Kidney (tissue), 13 donors: ENCODE measurements at regions not wholly inside any gene's neighbourhood (a gene's known extent, or its start where the extent isn't known, plus 50 kb on each side); places are given as distances from the start of the nearest gene placed in this dataset.

ENCODE experiments used
- DNase-seq, 5 donors: peaks; one replicate each; pipeline ENCODE4 v3.0.0-alpha.2; 2013 to 2020
- FAIRE-seq: peaks from 2 replicates; lab custom pipeline; 2012; peaks lifted over from hg19 to GRCh38; lab: Jason Lieb, UNC
- H3K27ac ChIP-seq, 2 donors: one replicate each; pipeline ENCODE4 v1.7.0; 2013; ENCODE audit warnings: low read depth in 2 of 2, low read length in 2 of 2, inconsistent platforms in 1 of 2
- H3K27me3 ChIP-seq: one replicate; pipeline ENCODE4 v1.7.1; 2013; ENCODE audit warnings: low read length, inconsistent platforms; ENCODE audit not compliant: control insufficient read depth, insufficient read depth
- H3K36me3 ChIP-seq, 3 donors: one replicate each; pipeline versions ENCODE4 v1.7.0 to v1.7.1; 2013; ENCODE audit warnings: low read length in 3 of 3, control low read depth in 1 of 3, inconsistent platforms in 1 of 3; ENCODE audit not compliant: insufficient read depth in 3 of 3, control insufficient read depth in 2 of 3
- H3K4me1 ChIP-seq, 3 donors: one replicate each; pipeline versions ENCODE4 v1.7.0 to v1.7.1; 2013; ENCODE audit warnings: low read length in 3 of 3, inconsistent platforms in 1 of 3, low read depth in 1 of 3; ENCODE audit not compliant: control insufficient read depth in 2 of 3, insufficient read depth in 2 of 3
- H3K4me3 ChIP-seq, 3 donors: one replicate each; pipeline versions ENCODE4 v1.7.0 to v1.8.1; 2013; ENCODE audit warnings: low read length in 3 of 3, control low read depth in 1 of 3, inconsistent platforms in 1 of 3
- H3K9ac ChIP-seq, 3 donors: one replicate each; pipeline versions ENCODE4 v1.7.0 to v1.7.1; 2013; ENCODE audit warnings: low read length in 3 of 3, control low read depth in 1 of 3, inconsistent platforms in 1 of 3
- H3K9me3 ChIP-seq, 3 donors: one replicate each; pipeline versions ENCODE4 v1.7.0 to v1.7.1; 2013; ENCODE audit warnings: low read length in 3 of 3, control low read depth in 1 of 3, inconsistent platforms in 1 of 3; ENCODE audit not compliant: control insufficient read depth in 2 of 3, insufficient read depth in 1 of 3
- CTCF ChIP-seq: IDR thresholded peaks from 3 replicates; pipeline ENCODE4 v1.5.1; 2012; ENCODE audit warnings: mild to moderate bottlenecking, moderate library complexity, borderline replicate concordance; ENCODE audit not compliant: insufficient read depth; ENCODE audit errors: extremely low read depth
- intact Hi-C: fragments of 100-400 bp; cut with DNase I; formaldehyde crosslinking; loops from one replicate; pipeline ENCODE4 v1.11.1; 2022
- donor health status: control.
- donor health status: control.
- donor health status: control.
- donor health status: control.
- donor health status: control.
- donor health status: DM: yes; HTN: yes; CAD: no.
- donor health status: Normal renal cell carcinoma (clear cell type).

GRCh38 chr9:18045326-18045725 is 428.6 kb upstream of the ADAMTSL1 start:
- H3K4me1 ChIP-seq, result no peaks in the 10 kb centered on the region
- no peaks in the 10 kb centered on the region for H3K27me3 ChIP-seq
- no peaks in the 10 kb centered on the region for H3K36me3 ChIP-seq
- no peak overlapping the region for H3K27ac ChIP-seq
- H3K9ac ChIP-seq, result no peak overlapping the region
- intact Hi-C loops, result no loop called here
- DNase-seq (no peak), FAIRE-seq (no peak)
- H3K9me3 ChIP-seq, result peaks cover 0 to 2% (median 0%) of the 10 kb centered on the region in 3 donors
- no peak for TF ChIP-seq CTCF
- no peak overlapping the region for H3K4me3 ChIP-seq

- Histone ChIP-seq H3K36me3 (no peaks in the 10 kb centered on the region), H3K27me3 (no peaks in the 10 kb centered on the region), H3K27ac (no peak overlapping the region), H3K9me3 (peaks cover 0 to 2% (median 0%) of the 10 kb centered on the region in 3 donors), H3K4me3 (no peak overlapping the region), H3K9ac (no peak overlapping the region), H3K4me1 (no peaks in the 10 kb centered on the region)
- no peak for DNase-seq
- intact Hi-C loops, result no loop called here
- no peak for TF ChIP-seq CTCF
- FAIRE-seq, result no peak
Measured at GRCh38 chr9:18046068-18046467, 427.9 kb upstream of the ADAMTSL1 start.

- H3K9me3 ChIP-seq, result no peaks in the 10 kb centered on the region
- H3K36me3 ChIP-seq, result no peaks in the 10 kb centered on the region
- TF ChIP-seq CTCF, result no peak
- no peaks in the 10 kb centered on the region for H3K4me1 ChIP-seq
- DNase-seq (no peak), FAIRE-seq (no peak)
- no peak overlapping the region for H3K4me3 ChIP-seq
- no peak overlapping the region for H3K27ac ChIP-seq
- intact Hi-C loops, result no loop called here
- no peaks in the 10 kb centered on the region for H3K27me3 ChIP-seq
- no peak overlapping the region for H3K9ac ChIP-seq
Measured at GRCh38 chr9:18051638-18052037, 422.3 kb upstream of the ADAMTSL1 start.

- Histone ChIP-seq H3K9me3 (no peaks in the 10 kb centered on the region), H3K27me3 (no peaks in the 10 kb centered on the region), H3K4me1 (no peaks in the 10 kb centered on the region), H3K9ac (no peak overlapping the region), H3K4me3 (no peak overlapping the region), H3K27ac (no peak overlapping the region), H3K36me3 (no peaks in the 10 kb centered on the region)
- FAIRE-seq (no peak), DNase-seq (no peak)
- intact Hi-C loops, result no loop called here
- TF ChIP-seq CTCF, result no peak
Measured at GRCh38 chr9:18052060-18052459, 421.9 kb upstream of the ADAMTSL1 start.
